OCI-LY7 (cell line): ENCODE measurements at regions not wholly inside any gene's neighbourhood (a gene's known extent, or its start where the extent isn't known, plus 50 kb on each side); places are given as distances from the start of the nearest gene placed in this dataset.

Experiments used
- CTCF ChIP-seq: fragments of 200-600 bp; sonication (generic); conservative IDR thresholded peaks from 2 replicates; pipeline ENCODE4 v1.5.1; 2014; ENCODE audit warnings: mild to moderate bottlenecking, antibody characterized with exemption, low read length, moderate library complexity, mixed read lengths
- EZH2phosphoT487 ChIP-seq: fragments of 200-600 bp; sonication (generic); IDR thresholded peaks from 2 replicates; pipeline ENCODE4 v1.6.1; 2018; ENCODE audit warnings: low read depth, borderline replicate concordance, mild to moderate bottlenecking, mixed run types, antibody characterized with exemption, low read length, moderate library complexity, mixed read lengths

GRCh38 chr20:39264506-39265172 lies 302.5 kb downstream of the DHX35 start:
- TF ChIP-seq CTCF (peak; percentile 96), EZH2phosphoT487 (no peak)
